Hematopoietic multipotent progenitor cell (in vitro differentiated cells): ENCODE measurements at regions not wholly inside any gene's neighbourhood (a gene's known extent, or its start where the extent isn't known, plus 50 kb on each side); places are given as distances from the start of the nearest gene placed in this dataset.
A peak's percentile ranks its signal among the peaks of the same experiment; 100 is the strongest.
"Not testable (repeated sequence)": the region's sequence is repeated elsewhere in the genome, so short reads cannot be mapped to it uniquely, and the experiment has no call there.

Source experiments
- DNase-seq, 3 donors: peaks; one replicate each; pipeline ENCODE4 v3.0.0-alpha.2; 2011 to 2015; ENCODE audit warnings: low read depth in 2 of 3, low spot score in 2 of 3

- DNase-seq = no peak
These were observed 149.5 kb upstream of the EEA1 start for GRCh38 chr12:93078577-93078976.

- DNase-seq = no peak
These were observed 150.2 kb upstream of the EEA1 start for GRCh38 chr12:93079271-93079670.

GRCh38 chr12:93079976-93080375 is 150.9 kb upstream of the EEA1 start:
- DNase-seq = no peak

GRCh38 chr12:93080452-93080851 is 151.4 kb upstream of the EEA1 start:
- DNase-seq = no peak

GRCh38 chr12:93080994-93081809 is 152.1 kb upstream of the EEA1 start:
- DNase-seq = no peak

GRCh38 chr12:93081810-93082165 is 152.7 kb upstream of the EEA1 start:
- DNase-seq = no peak

GRCh38 chr12:93085383-93086287 is 156.5 kb upstream of the EEA1 start:
- DNase-seq = no peak

- no peak for DNase-seq
These were observed 157.2 kb upstream of the EEA1 start for GRCh38 chr12:93086288-93086727.

- DNase-seq = no peak
These were observed 158.9 kb upstream of the EEA1 start for GRCh38 chr12:93087840-93088610.

GRCh38 chr12:93089805-93090569 is 160.9 kb upstream of the EEA1 start:
- DNase-seq = peak in 1 of 3 donors; percentile 8

- no peak for DNase-seq
These were observed 161.7 kb upstream of the EEA1 start for GRCh38 chr12:93090731-93091172.

- no peak for DNase-seq
These were observed 163.0 kb upstream of the EEA1 start for GRCh38 chr12:93091886-93092648.

- DNase-seq = no peak
These were observed 163.5 kb upstream of the EEA1 start for GRCh38 chr12:93092649-93092945.

- no peak for DNase-seq
These were observed 164.1 kb upstream of the EEA1 start for GRCh38 chr12:93093243-93093642.

GRCh38 chr12:93094222-93094621 is 165.1 kb upstream of the EEA1 start:
- DNase-seq = not testable (repeated sequence)

GRCh38 chr12:93094988-93095737 is 166.1 kb upstream of the EEA1 start:
- DNase-seq = peak in 1 of 3 donors; percentile 35

- no peak for DNase-seq
These were observed 168.3 kb upstream of the EEA1 start for GRCh38 chr12:93097417-93097816.

- peak; percentile 30 to 96 (median 84) for DNase-seq
These were observed 169.0 kb upstream of the EEA1 start for GRCh38 chr12:93098077-93098476.

- no peak for DNase-seq
These were observed 170.7 kb upstream of the EEA1 start for GRCh38 chr12:93099792-93100191.
